ENCODE measurements at regions not wholly inside any gene's neighbourhood (a gene's known extent, or its start where the extent isn't known, plus 50 kb on each side); places are given as distances from the start of the nearest gene placed in this dataset.

- DNase-seq: no peak
- TF ChIP-seq POLR2A (IDR thresholded peaks at IDR 0.05): no peak
- TF ChIP-seq, protein P1, sequence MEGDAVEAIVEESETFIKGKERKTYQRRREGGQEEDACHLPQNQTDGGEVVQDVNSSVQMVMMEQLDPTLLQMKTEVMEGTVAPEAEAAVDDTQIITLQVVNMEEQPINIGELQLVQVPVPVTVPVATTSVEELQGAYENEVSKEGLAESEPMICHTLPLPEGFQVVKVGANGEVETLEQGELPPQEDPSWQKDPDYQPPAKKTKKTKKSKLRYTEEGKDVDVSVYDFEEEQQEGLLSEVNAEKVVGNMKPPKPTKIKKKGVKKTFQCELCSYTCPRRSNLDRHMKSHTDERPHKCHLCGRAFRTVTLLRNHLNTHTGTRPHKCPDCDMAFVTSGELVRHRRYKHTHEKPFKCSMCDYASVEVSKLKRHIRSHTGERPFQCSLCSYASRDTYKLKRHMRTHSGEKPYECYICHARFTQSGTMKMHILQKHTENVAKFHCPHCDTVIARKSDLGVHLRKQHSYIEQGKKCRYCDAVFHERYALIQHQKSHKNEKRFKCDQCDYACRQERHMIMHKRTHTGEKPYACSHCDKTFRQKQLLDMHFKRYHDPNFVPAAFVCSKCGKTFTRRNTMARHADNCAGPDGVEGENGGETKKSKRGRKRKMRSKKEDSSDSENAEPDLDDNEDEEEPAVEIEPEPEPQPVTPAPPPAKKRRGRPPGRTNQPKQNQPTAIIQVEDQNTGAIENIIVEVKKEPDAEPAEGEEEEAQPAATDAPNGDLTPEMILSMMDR (IDR thresholded peaks at IDR 0.05): no peak
Measured at GRCh38 chr5:74027732-74028338, 401.8 kb downstream of the ARHGEF28 start.

GRCh38 chr5:74026310-74026709 is 400.3 kb downstream of the ARHGEF28 start:
- Histone ChIP-seq H3K4me3 (no peak overlapping the region), H3K27me3 (no peaks in the 10 kb centered on the region), H3K4me1 (no peaks in the 10 kb centered on the region), H3K36me3 (no peaks in the 10 kb centered on the region), H3K9me3 (no peaks in the 10 kb centered on the region), H3K27ac (no peak overlapping the region)
- no peak for DNase-seq
- intact Hi-C loops (cut with DNase I; ENCODE audit: low total_unique reads): no loop called here
- TF ChIP-seq, protein P1 (IDR thresholded peaks at IDR 0.05): no peak
- TF ChIP-seq POLR2A (IDR thresholded peaks at IDR 0.05): no peak

More at GRCh38 chr5:74027732-74028338, 401.8 kb downstream of the ARHGEF28 start:
- H3K9me3 ChIP-seq: no peaks in the 10 kb centered on the region
- no peaks in the 10 kb centered on the region for H3K4me1 ChIP-seq
- H3K27ac ChIP-seq: no peak overlapping the region
- no peaks in the 10 kb centered on the region for H3K36me3 ChIP-seq
- intact Hi-C loops (cut with DNase I; ENCODE audit: low total_unique reads): no loop called here
- no peak overlapping the region for H3K4me3 ChIP-seq
- no peaks in the 10 kb centered on the region for H3K27me3 ChIP-seq

- Histone ChIP-seq H3K9me3 (no peaks in the 10 kb centered on the region), H3K4me1 (no peaks in the 10 kb centered on the region), H3K36me3 (no peaks in the 10 kb centered on the region), H3K27me3 (no peaks in the 10 kb centered on the region), H3K27ac (no peak overlapping the region), H3K4me3 (no peak overlapping the region)
- intact Hi-C loops (cut with DNase I; ENCODE audit: low total_unique reads): no loop called here
- no peak for DNase-seq
- TF ChIP-seq, protein P1 (IDR thresholded peaks at IDR 0.05): no peak
- no peak for TF ChIP-seq POLR2A (IDR thresholded peaks at IDR 0.05)
Measured at GRCh38 chr5:74021126-74021525, 395.1 kb downstream of the ARHGEF28 start.

GRCh38 chr5:74020503-74020902 is 394.5 kb downstream of the ARHGEF28 start:
- Histone ChIP-seq H3K36me3 (no peaks in the 10 kb centered on the region), H3K9me3 (no peaks in the 10 kb centered on the region), H3K4me3 (no peak overlapping the region), H3K27ac (no peak overlapping the region), H3K27me3 (no peaks in the 10 kb centered on the region), H3K4me1 (no peaks in the 10 kb centered on the region)
- DNase-seq: no peak
- intact Hi-C loops (cut with DNase I; ENCODE audit: low total_unique reads): no loop called here
- no peak for TF ChIP-seq POLR2A (IDR thresholded peaks at IDR 0.05)
- TF ChIP-seq, protein P1 (IDR thresholded peaks at IDR 0.05): no peak

- no peak for DNase-seq
- H3K4me1 ChIP-seq: no peaks in the 10 kb centered on the region
- H3K27me3 ChIP-seq: no peaks in the 10 kb centered on the region
- H3K9me3 ChIP-seq: no peaks in the 10 kb centered on the region
- H3K4me3 ChIP-seq: no peak overlapping the region
- no peak overlapping the region for H3K27ac ChIP-seq
- TF ChIP-seq, protein P1 (IDR thresholded peaks at IDR 0.05): no peak
- TF ChIP-seq POLR2A (IDR thresholded peaks at IDR 0.05): no peak
- intact Hi-C loops (cut with DNase I; ENCODE audit: low total_unique reads): no loop called here
- H3K36me3 ChIP-seq: no peaks in the 10 kb centered on the region
Measured at GRCh38 chr5:74019923-74020322, 393.9 kb downstream of the ARHGEF28 start.

Data from uterus (tissue), 3 donors.